Gastrocnemius medialis (tissue), 4 donors: ENCODE measurements at regions not wholly inside any gene's neighbourhood (a gene's known extent, or its start where the extent isn't known, plus 50 kb on each side); places are given as distances from the start of the nearest gene placed in this dataset.

Experiments used
- POLR2A ChIP-seq, 2 donors: fragments of 450-650 bp; IDR thresholded peaks; one replicate each; pipeline ENCODE4 v1.6.1; 2017; ENCODE audit warnings: antibody characterized with exemption in 2 of 2, mild to moderate bottlenecking in 2 of 2, moderate library complexity in 2 of 2
- TF ChIP-seq, protein P1 (sequence below), 5 experiments: fragments of 450-650 bp in 3 of 5; fragments of 200-600 bp in 2 of 5; sonication (generic) in 2 of 5; IDR thresholded peaks in 4 of 5; conservative IDR thresholded peaks in 1 of 5; 1 replicate in 4 of 5; 2 replicates in 1 of 5; pipeline ENCODE4 v1.5.1; 2016 to 2019; ENCODE audit warnings: antibody characterized with exemption in 5 of 5, mild to moderate bottlenecking in 3 of 5, moderate library complexity in 3 of 5

GRCh38 chr5:90112033-90112692 lies 297.4 kb downstream of the CETN3 start:
- TF ChIP-seq, protein P1, sequence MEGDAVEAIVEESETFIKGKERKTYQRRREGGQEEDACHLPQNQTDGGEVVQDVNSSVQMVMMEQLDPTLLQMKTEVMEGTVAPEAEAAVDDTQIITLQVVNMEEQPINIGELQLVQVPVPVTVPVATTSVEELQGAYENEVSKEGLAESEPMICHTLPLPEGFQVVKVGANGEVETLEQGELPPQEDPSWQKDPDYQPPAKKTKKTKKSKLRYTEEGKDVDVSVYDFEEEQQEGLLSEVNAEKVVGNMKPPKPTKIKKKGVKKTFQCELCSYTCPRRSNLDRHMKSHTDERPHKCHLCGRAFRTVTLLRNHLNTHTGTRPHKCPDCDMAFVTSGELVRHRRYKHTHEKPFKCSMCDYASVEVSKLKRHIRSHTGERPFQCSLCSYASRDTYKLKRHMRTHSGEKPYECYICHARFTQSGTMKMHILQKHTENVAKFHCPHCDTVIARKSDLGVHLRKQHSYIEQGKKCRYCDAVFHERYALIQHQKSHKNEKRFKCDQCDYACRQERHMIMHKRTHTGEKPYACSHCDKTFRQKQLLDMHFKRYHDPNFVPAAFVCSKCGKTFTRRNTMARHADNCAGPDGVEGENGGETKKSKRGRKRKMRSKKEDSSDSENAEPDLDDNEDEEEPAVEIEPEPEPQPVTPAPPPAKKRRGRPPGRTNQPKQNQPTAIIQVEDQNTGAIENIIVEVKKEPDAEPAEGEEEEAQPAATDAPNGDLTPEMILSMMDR (IDR thresholded peaks at IDR 0.05 in 4 of 5, conservative IDR thresholded peaks at IDR 0.05 in 1 of 5), result no peak
- TF ChIP-seq POLR2A (IDR thresholded peaks at IDR 0.05), result no peak
